K562 (cell line): ENCODE measurements at regions not wholly inside any gene's neighbourhood (a gene's known extent, or its start where the extent isn't known, plus 50 kb on each side); places are given as distances from the start of the nearest gene placed in this dataset.

Experiments
- ATAC-seq: fragments of 200-7000 bp; cut with Tn5 transposase; 3 replicates; pipeline ENCODE4 v1.9.1; 2020; ENCODE audit warnings: moderate library complexity
- BruUV-seq: library from RNA; stranded (reverse); fragments of 400-500 nt; replicated peaks from 2 replicates; lab custom pipeline; 2021; lab: Mats Ljungman, UMichigan
- CTCF ChIA-PET: fragments of 300-600 bp; formaldehyde crosslinking; extraction: SDS; loops from one replicate; lab custom pipeline; 2021; ENCODE audit warnings: low intra/inter-chr PET ratio; lab: Yijun Ruan, JAX
- POLR2A ChIA-PET: fragments of 300-600, 350-650 bp; sonication (Branson Sonifier 250); formaldehyde crosslinking; extraction: SDS; loops from one replicate; lab custom pipeline; 2021; ENCODE audit warnings: antibody characterized with exemption, inconsistent platforms; lab: Yijun Ruan, JAX
- DNase-seq, 4 experiments: peaks; one replicate each; pipeline versions ENCODE4 v3.0.0 to v3.0.0-alpha.2; 2011 to 2018; ENCODE audit warnings: low spot score in 3 of 4, mixed read lengths in 3 of 4; ENCODE audit errors: extremely low read depth in 1 of 4
- FAIRE-seq: peaks from 2 replicates; lab custom pipeline; 2011; peaks lifted over from hg19 to GRCh38; lab: Jason Lieb, UNC
- H2AFZ ChIP-seq: 2 replicates; pipeline ENCODE4 v1.6.0; 2011; ENCODE audit warnings: low read depth, low read length, control low read depth, inconsistent platforms
- H3K27ac ChIP-seq: fragments of 200-600 bp; 3 replicates; pipeline ENCODE4 v1.8.0; 2011; ENCODE audit warnings: low read depth, mild to moderate bottlenecking, control low read depth, inconsistent platforms, low read length, moderate library complexity, mixed read lengths; ENCODE audit errors: extremely low read depth
- H3K27me3 ChIP-seq, 2 experiments: fragments of 300-600 bp in 1 of 2; 2 replicates in 1 of 2; 3 replicates in 1 of 2; pipeline versions ENCODE4 v1.6.0 to v1.8.0; 2011; ENCODE audit warnings: inconsistent platforms in 2 of 2, low read length in 2 of 2, mild to moderate bottlenecking in 1 of 2, mixed read lengths in 1 of 2, moderate library complexity in 1 of 2; ENCODE audit not compliant: control insufficient read depth in 2 of 2, insufficient read depth in 2 of 2
- H3K36me3 ChIP-seq: fragments of 300-600 bp; 3 replicates; pipeline ENCODE4 v1.8.0; 2011; ENCODE audit warnings: mild to moderate bottlenecking, low read length, inconsistent platforms; ENCODE audit not compliant: control insufficient read depth, insufficient read depth
- H3K4me1 ChIP-seq, 2 experiments: fragments of 200-600 bp in 1 of 2; replicated peaks in 1 of 2; 2 replicates in 1 of 2; 3 replicates in 1 of 2; pipeline versions ENCODE4 v1.5.1 to v1.8.0; 2011; ENCODE audit warnings: inconsistent platforms in 2 of 2, low read length in 2 of 2, mild to moderate bottlenecking in 1 of 2, mixed read lengths in 1 of 2, moderate library complexity in 1 of 2; ENCODE audit not compliant: control insufficient read depth in 2 of 2, insufficient read depth in 2 of 2
- H3K4me2 ChIP-seq: 2 replicates; pipeline ENCODE4 v1.6.1; 2011; ENCODE audit warnings: low read length, control low read depth, inconsistent platforms, mixed read lengths; ENCODE audit not compliant: insufficient read depth
- H3K4me3 ChIP-seq: fragments of 200-600 bp; sonication (generic), shearing (Covaris generic); 2 replicates; pipeline ENCODE4 v1.5.1; 2016; ENCODE audit warnings: control low read depth, inconsistent platforms
- H3K79me2 ChIP-seq: fragments of 200-600 bp; 3 replicates; pipeline ENCODE4 v1.8.0; 2011; ENCODE audit warnings: low read length, inconsistent platforms; ENCODE audit not compliant: control insufficient read depth, insufficient read depth
- H3K9ac ChIP-seq, 2 experiments: 2 replicates each; pipeline versions ENCODE4 v1.6.0 to v1.6.1; 2011; ENCODE audit warnings: low read depth in 2 of 2, low read length in 2 of 2, control low read depth in 1 of 2, inconsistent platforms in 1 of 2, mild to moderate bottlenecking in 1 of 2, mixed read lengths in 1 of 2; ENCODE audit not compliant: insufficient read depth in 1 of 2
- H3K9me1 ChIP-seq: one replicate; pipeline ENCODE4 v1.6.0; 2011; ENCODE audit warnings: inconsistent platforms, mild to moderate bottlenecking, low read length, moderate library complexity; ENCODE audit not compliant: control insufficient read depth, insufficient read depth
- H3K9me3 ChIP-seq: replicated peaks from 2 replicates; pipeline ENCODE4 v1.5.1; 2011; ENCODE audit warnings: low read depth, low read length, inconsistent platforms; ENCODE audit not compliant: control insufficient read depth, insufficient read depth
- H4K20me1 ChIP-seq: replicated peaks from 2 replicates; pipeline ENCODE4 v1.6.1; 2011; ENCODE audit warnings: low read length, inconsistent platforms, mixed read lengths; ENCODE audit not compliant: control insufficient read depth, insufficient read depth
- ELF1 ChIP-seq: fragments of 200-800 bp; sonication (Bioruptor generic); IDR thresholded peaks from 2 replicates; pipeline ENCODE4 v1.6.1; 2016; ENCODE audit warnings: missing genetic modification characterization, missing compliant biosample characterization
- REST ChIP-seq, 2 experiments: fragments of 450-650 bp; formaldehyde crosslinking in 1 of 2; IDR thresholded peaks; 2 replicates each; pipeline versions ENCODE4 v1.4.0 to v1.6.1; 2014 to 2020; ENCODE audit warnings: mild to moderate bottlenecking in 2 of 2, borderline replicate concordance in 1 of 2, low read depth in 1 of 2
- XRCC5 ChIP-seq: fragments of 200-400 bp; formaldehyde crosslinking; IDR thresholded peaks from 2 replicates; pipeline ENCODE4 v1.6.1; 2017; ENCODE audit warnings: low read depth, mild to moderate bottlenecking, low read length
- ZFP30 ChIP-seq: fragments of 250-450 bp; sonication (Bioruptor Pico); IDR thresholded peaks from 2 replicates; pipeline ENCODE4 v1.8.0; 2022; ENCODE audit warnings: moderate library complexity, mild to moderate bottlenecking, inconsistent platforms, borderline replicate concordance
- ZNF766 ChIP-seq: fragments of 200-800 bp; sonication (Bioruptor generic); conservative IDR thresholded peaks from 2 replicates; pipeline ENCODE4 v1.6.1; 2016; ENCODE audit warnings: missing genetic modification characterization, missing compliant biosample characterization
- WGBS: fragments of 100-300 bp; shearing (Covaris generic); methylation state at CpG from one replicate; pipeline ENCODE4 v1.1.6; 2016; ENCODE audit warnings: low coverage, mixed read lengths; ENCODE audit not compliant: insufficient coverage; ENCODE audit errors: missing lambda C conversion rate; 5-methylcytosine and 5-hydroxymethylcytosine counted together
- in situ Hi-C: fragments of 300-500 bp; cut with MboI; formaldehyde crosslinking; loops from 4 replicates; pipeline ENCODE4 v1.15.0; 2018; ENCODE audit warnings: inconsistent platforms, mixed read lengths
- intact Hi-C: fragments of 100-400 bp; cut with micrococcal nuclease; formaldehyde crosslinking; loops from 2 replicates; pipeline ENCODE4 v1.14.2; 2022
- TF ChIP-seq, protein P1 (sequence below): sonication (generic); formaldehyde crosslinking; IDR thresholded peaks from 2 replicates; pipeline ENCODE4 v1.8.1; 2023; ENCODE audit warnings: mild to moderate bottlenecking, missing genetic modification reagents

GRCh38 chr17:71213936-71214335, 906.9 kb upstream of the SOX9 start:
- H3K9me3 ChIP-seq, result no peaks in the 10 kb centered on the region; the same call in none of the 2 replicates
- no peak overlapping the region for H2AFZ ChIP-seq
- H3K27ac ChIP-seq, result no peak overlapping the region
- WGBS, result 6% methylated on average over 1 of the region's 1 CpG
- no peaks in the 10 kb centered on the region for H3K27me3 ChIP-seq
- no peaks in the 10 kb centered on the region for H3K9me1 ChIP-seq
- TF ChIP-seq ZNF766 (CRISPR knock-in tag), result peak; percentile 50; the same call in 1 of the 2 replicates
- no peak for TF ChIP-seq ZFP30 (CRISPR knock-in tag)
- intact Hi-C loops (no loop called here), in situ Hi-C loops (no loop called here)
- FAIRE-seq, result no peak
- H4K20me1 ChIP-seq, result no peaks in the 10 kb centered on the region
- CTCF ChIA-PET, result no interaction called here
- no peak overlapping the region for H3K9ac ChIP-seq
- no peaks in the 10 kb centered on the region for H3K36me3 ChIP-seq
- POLR2A ChIA-PET, result no interaction called here
- H3K4me3 ChIP-seq, result no peak overlapping the region
- BruUV-seq, result no TSS peak
- no peaks in the 10 kb centered on the region for H3K4me1 ChIP-seq
- ATAC-seq, result no peak
- H3K4me2 ChIP-seq, result no peak overlapping the region
- no peak for DNase-seq
- no peaks in the 10 kb centered on the region for H3K79me2 ChIP-seq

- CTCF ChIA-PET, result no interaction called here
- DNase-seq, result no peak
- FAIRE-seq, result no peak
- BruUV-seq, result no TSS peak
- ATAC-seq, result no peak
- Histone ChIP-seq H3K36me3 (no peaks in the 10 kb centered on the region), H4K20me1 (no peaks in the 10 kb centered on the region), H3K79me2 (no peaks in the 10 kb centered on the region), H3K4me1 (no peaks in the 10 kb centered on the region), H3K9me1 (no peaks in the 10 kb centered on the region), H3K4me3 (no peak overlapping the region), H3K4me2 (no peak overlapping the region), H3K27me3 (no peaks in the 10 kb centered on the region), H2AFZ (no peak overlapping the region), H3K9ac (no peak overlapping the region), H3K9me3 (no peaks in the 10 kb centered on the region; the same call in 1 of the 2 replicates), H3K27ac (no peak overlapping the region)
- TF ChIP-seq, protein P1, sequence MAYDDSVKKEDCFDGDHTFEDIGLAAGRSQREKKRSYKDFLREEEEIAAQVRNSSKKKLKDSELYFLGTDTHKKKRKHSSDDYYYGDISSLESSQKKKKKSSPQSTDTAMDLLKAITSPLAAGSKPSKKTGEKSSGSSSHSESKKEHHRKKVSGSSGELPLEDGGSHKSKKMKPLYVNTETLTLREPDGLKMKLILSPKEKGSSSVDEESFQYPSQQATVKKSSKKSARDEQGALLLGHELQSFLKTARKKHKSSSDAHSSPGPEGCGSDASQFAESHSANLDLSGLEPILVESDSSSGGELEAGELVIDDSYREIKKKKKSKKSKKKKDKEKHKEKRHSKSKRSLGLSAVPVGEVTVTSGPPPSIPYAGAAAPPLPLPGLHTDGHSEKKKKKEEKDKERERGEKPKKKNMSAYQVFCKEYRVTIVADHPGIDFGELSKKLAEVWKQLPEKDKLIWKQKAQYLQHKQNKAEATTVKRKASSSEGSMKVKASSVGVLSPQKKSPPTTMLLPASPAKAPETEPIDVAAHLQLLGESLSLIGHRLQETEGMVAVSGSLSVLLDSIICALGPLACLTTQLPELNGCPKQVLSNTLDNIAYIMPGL (CRISPR knock-in tag), result no peak
- TF ChIP-seq XRCC5, result no peak
- no peak for TF ChIP-seq REST (IDR thresholded peaks at IDR 0.05; ENCODE audit: borderline replicate concordance)
- no peak for TF ChIP-seq REST (CRISPR knock-in tag; IDR thresholded peaks at IDR 0.05; ENCODE audit: low read depth)
- no peak for TF ChIP-seq ELF1 (tag)
- POLR2A ChIA-PET, result no interaction called here
- intact Hi-C loops, result no loop called here
- 0% methylated on average over 2 of the region's 2 CpGs for WGBS
- in situ Hi-C loops, result no loop called here
Observed at GRCh38 chr17:71217769-71218168, 903.1 kb upstream of the SOX9 start.
